Osteoblast (primary cell): ENCODE measurements at regions not wholly inside any gene's neighbourhood (a gene's known extent, or its start where the extent isn't known, plus 50 kb on each side); places are given as distances from the start of the nearest gene placed in this dataset.

Experiments used
- DNase-seq: peaks from one replicate; pipeline ENCODE4 v3.0.0; 2011; ENCODE audit warnings: low spot score, mixed read lengths; ENCODE audit not compliant: insufficient read length; ENCODE audit errors: missing footprints
- H2AFZ ChIP-seq: 2 replicates; pipeline ENCODE4 v1.6.0; 2011; ENCODE audit warnings: mild to moderate bottlenecking, low read length
- H3K27ac ChIP-seq: 2 replicates; pipeline ENCODE4 v1.5.1; 2011; ENCODE audit warnings: mild to moderate bottlenecking, low read depth, low read length, moderate library complexity
- H3K27me3 ChIP-seq: 2 replicates; pipeline ENCODE4 v1.6.0; 2012; ENCODE audit warnings: mild to moderate bottlenecking, control low read depth, inconsistent platforms, low read length, moderate library complexity; ENCODE audit not compliant: insufficient read depth
- H3K36me3 ChIP-seq: 2 replicates; pipeline ENCODE4 v1.5.1; 2011; ENCODE audit warnings: mild to moderate bottlenecking, low read length, control low read depth, moderate library complexity; ENCODE audit not compliant: insufficient read depth
- H3K4me1 ChIP-seq: 2 replicates; pipeline ENCODE4 v1.5.1; 2011; ENCODE audit warnings: mild to moderate bottlenecking, low read length, control low read depth, moderate library complexity; ENCODE audit not compliant: insufficient read depth
- H3K4me2 ChIP-seq: 2 replicates; pipeline ENCODE4 v1.6.0; 2011; ENCODE audit warnings: mild to moderate bottlenecking, low read length; ENCODE audit not compliant: insufficient read depth
- H3K4me3 ChIP-seq: fragments of 200-600 bp; sonication (generic); 3 replicates; pipeline ENCODE4 v1.5.1; 2012; ENCODE audit warnings: mild to moderate bottlenecking, low read length, inconsistent platforms; ENCODE audit not compliant: insufficient read depth
- H3K79me2 ChIP-seq: 2 replicates; pipeline ENCODE4 v1.6.0; 2012; ENCODE audit warnings: mild to moderate bottlenecking, low read length, control low read depth, inconsistent platforms; ENCODE audit not compliant: insufficient read depth
- H3K9me3 ChIP-seq: 2 replicates; pipeline ENCODE4 v1.5.1; 2011; ENCODE audit warnings: low read depth, low read length, control low read depth
- H4K20me1 ChIP-seq: 2 replicates; pipeline ENCODE4 v1.6.0; 2012; ENCODE audit warnings: mild to moderate bottlenecking, low read length, control low read depth; ENCODE audit not compliant: insufficient read depth
- CTCF ChIP-seq: IDR thresholded peaks from 2 replicates; pipeline ENCODE4 v1.5.1; 2011; ENCODE audit warnings: mild to moderate bottlenecking, low read depth, low read length, moderate library complexity; ENCODE audit errors: extremely low read depth

GRCh38 chr10:63917363-63917762 is 396.2 kb downstream of the REEP3 start:
- no peaks in the 10 kb centered on the region for H3K36me3 ChIP-seq
- H4K20me1 ChIP-seq: no peaks in the 10 kb centered on the region
- H2AFZ ChIP-seq: no peak overlapping the region
- no peaks in the 10 kb centered on the region for H3K9me3 ChIP-seq
- no peak overlapping the region for H3K27ac ChIP-seq
- no peak for DNase-seq
- no peak overlapping the region for H3K4me2 ChIP-seq
- no peaks in the 10 kb centered on the region for H3K27me3 ChIP-seq
- no peak overlapping the region for H3K4me3 ChIP-seq
- H3K4me1 ChIP-seq: no peaks in the 10 kb centered on the region
- no peaks in the 10 kb centered on the region for H3K79me2 ChIP-seq
- no peak for TF ChIP-seq CTCF

GRCh38 chr10:63919575-63920279 is 398.5 kb downstream of the REEP3 start:
- H3K27me3 ChIP-seq: no peaks in the 10 kb centered on the region
- H4K20me1 ChIP-seq: no peaks in the 10 kb centered on the region
- no peaks in the 10 kb centered on the region for H3K9me3 ChIP-seq
- H3K27ac ChIP-seq: no peak overlapping the region
- no peak overlapping the region for H2AFZ ChIP-seq
- H3K4me1 ChIP-seq: no peaks in the 10 kb centered on the region
- H3K4me3 ChIP-seq: no peak overlapping the region
- H3K79me2 ChIP-seq: no peaks in the 10 kb centered on the region
- no peak for TF ChIP-seq CTCF
- no peaks in the 10 kb centered on the region for H3K36me3 ChIP-seq
- no peak overlapping the region for H3K4me2 ChIP-seq
- DNase-seq: no peak

GRCh38 chr10:63920926-63921325 is 399.7 kb downstream of the REEP3 start:
- no peaks in the 10 kb centered on the region for H3K79me2 ChIP-seq
- no peak overlapping the region for H2AFZ ChIP-seq
- DNase-seq: no peak
- no peak overlapping the region for H3K4me3 ChIP-seq
- no peaks in the 10 kb centered on the region for H3K36me3 ChIP-seq
- no peaks in the 10 kb centered on the region for H3K27me3 ChIP-seq
- no peak overlapping the region for H3K4me2 ChIP-seq
- no peak overlapping the region for H3K27ac ChIP-seq
- H3K4me1 ChIP-seq: no peaks in the 10 kb centered on the region
- H4K20me1 ChIP-seq: no peaks in the 10 kb centered on the region
- H3K9me3 ChIP-seq: no peaks in the 10 kb centered on the region
- no peak for TF ChIP-seq CTCF

- no peak overlapping the region for H3K27ac ChIP-seq
- no peak overlapping the region for H3K4me2 ChIP-seq
- no peak overlapping the region for H3K4me3 ChIP-seq
- no peak for DNase-seq
- no peaks in the 10 kb centered on the region for H3K36me3 ChIP-seq
- TF ChIP-seq CTCF: no peak
- H2AFZ ChIP-seq: no peak overlapping the region
- H3K79me2 ChIP-seq: no peaks in the 10 kb centered on the region
- H3K4me1 ChIP-seq: no peaks in the 10 kb centered on the region
- H3K9me3 ChIP-seq: no peaks in the 10 kb centered on the region
- H3K27me3 ChIP-seq: no peaks in the 10 kb centered on the region
- no peaks in the 10 kb centered on the region for H4K20me1 ChIP-seq
These were observed 400.8 kb downstream of the REEP3 start for GRCh38 chr10:63921908-63922467.
